Umbilical cord (tissue), 1 donor: ENCODE measurements at regions not wholly inside any gene's neighbourhood (a gene's known extent, or its start where the extent isn't known, plus 50 kb on each side); places are given as distances from the start of the nearest gene placed in this dataset.
A peak's percentile ranks its signal among the peaks of the same experiment; 100 is the strongest.
"Not testable (repeated sequence)": the region's sequence is repeated elsewhere in the genome, so short reads cannot be mapped to it uniquely, and the experiment has no call there.

Experiments
- DNase-seq: peaks from one replicate; pipeline ENCODE4 v3.0.0-alpha.2; 2015; ENCODE audit warnings: low spot score

DNA sequence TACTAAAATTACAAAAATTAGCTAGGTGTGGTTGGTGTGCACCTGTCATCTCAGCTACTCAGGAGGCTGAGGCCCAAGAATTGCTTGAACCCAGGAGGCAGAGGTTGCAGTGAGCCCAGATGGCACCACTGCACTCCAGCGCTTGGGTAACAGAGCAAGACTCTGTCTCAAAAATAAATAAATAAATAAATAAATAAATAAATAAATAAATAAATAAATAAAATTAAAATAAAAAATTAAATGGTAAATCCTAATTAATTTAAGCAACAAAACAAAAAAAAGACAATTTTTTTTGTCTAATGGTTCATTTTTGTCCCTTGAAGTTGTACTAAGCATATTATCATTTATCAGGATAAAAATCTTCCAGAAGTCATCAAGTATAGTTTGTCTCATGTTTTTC lies 521.2 kb upstream of the SOX9 start:
- DNase-seq = not testable (repeated sequence)

DNA sequence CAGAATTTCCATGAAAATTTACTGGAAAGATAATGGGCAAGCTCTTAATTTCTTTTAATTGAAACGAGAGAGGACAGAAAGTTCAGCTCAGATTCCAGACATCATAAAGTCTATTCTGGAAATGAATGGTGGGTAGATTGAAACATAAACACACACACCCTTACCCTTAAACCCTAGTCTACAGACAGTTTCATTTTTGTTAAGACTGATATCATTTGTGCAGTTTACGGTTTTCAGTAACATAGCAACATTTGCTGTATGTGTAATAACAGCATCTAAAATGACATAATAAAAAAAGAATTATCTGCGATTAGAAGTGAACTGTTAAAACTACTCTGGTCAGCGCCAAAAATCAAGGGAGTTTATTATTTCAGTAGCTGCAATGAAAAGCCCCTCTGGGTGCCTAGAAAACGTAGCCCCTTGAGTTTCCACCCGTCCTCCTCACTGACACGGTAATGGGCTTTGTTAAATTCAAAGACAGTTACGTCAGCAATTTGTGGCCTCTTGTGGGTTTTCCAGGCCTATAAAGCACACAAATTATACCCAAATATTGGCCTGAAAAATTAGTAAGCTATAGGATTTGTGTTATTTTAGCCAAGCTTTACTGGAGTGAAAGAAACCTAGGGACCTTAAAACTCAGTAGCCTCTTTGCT lies 520.6 kb upstream of the SOX9 start:
- no peak for DNase-seq

DNA sequence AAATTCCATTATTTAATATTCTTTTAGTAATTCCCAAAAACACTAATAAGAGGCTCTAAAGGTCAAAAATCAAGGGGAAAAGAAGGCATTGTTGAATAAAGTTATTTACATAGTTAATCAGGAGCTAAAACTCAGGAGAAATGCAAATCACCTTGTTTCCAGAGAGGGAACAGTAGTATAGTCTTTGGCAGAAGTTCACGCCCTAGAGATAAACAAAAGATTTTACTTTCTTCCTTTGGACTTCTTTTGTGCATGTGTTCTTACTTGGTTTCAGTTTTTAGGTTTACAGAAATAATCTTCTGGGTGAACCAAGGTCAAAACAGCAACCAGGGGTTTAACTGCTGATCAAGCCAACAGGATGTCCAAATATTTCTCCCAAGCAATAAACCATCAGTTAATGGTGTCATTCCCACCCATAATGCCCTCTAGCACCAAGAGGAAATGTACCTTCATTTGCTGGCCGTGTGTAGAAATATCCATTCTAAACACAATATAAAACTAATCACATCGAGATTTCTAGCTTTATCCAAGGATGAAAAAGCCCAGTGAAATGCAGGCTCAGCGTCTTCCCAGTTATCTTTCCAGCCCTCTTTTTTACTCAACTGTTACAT lies 518.8 kb upstream of the SOX9 start:
- DNase-seq = no peak

DNA sequence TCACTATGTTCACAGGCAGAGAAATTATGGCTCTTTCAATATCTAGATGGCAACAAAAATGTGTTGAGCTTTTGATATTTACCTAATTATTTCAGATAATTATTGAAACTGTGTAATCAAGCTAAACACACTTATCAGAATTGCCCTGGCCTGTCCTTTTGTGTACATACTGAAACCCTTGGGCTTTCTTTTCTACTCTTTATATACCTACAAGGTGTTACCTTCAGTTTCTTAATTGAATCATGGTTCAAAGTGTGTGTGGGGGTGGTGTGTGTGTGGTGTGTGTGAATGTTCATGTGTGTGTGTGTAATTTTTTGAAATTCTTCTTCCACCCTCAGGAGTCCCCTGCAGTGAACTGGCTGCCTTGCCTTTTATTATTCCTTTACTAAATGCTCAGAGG lies 506.8 kb upstream of the SOX9 start:
- DNase-seq = no peak

DNA sequence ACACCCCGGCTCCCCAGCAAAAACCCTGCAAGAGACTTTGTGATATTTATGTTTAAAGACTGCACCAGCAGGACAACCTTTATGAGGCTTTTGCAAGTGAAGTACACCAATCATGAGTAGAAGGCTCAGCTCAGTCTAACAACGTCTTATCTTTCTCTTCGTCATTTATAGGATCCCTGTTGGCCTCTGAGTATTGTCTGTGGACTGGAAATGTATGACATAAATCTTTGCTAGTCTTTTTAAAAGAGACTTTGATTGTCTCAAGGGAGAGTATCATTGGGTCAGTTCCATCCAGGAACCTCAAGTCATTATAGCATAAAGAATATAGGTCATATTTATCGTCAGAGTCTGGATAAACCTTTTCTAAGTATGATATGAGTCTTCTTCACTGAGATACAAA lies 505.0 kb upstream of the SOX9 start:
- no peak for DNase-seq

DNA sequence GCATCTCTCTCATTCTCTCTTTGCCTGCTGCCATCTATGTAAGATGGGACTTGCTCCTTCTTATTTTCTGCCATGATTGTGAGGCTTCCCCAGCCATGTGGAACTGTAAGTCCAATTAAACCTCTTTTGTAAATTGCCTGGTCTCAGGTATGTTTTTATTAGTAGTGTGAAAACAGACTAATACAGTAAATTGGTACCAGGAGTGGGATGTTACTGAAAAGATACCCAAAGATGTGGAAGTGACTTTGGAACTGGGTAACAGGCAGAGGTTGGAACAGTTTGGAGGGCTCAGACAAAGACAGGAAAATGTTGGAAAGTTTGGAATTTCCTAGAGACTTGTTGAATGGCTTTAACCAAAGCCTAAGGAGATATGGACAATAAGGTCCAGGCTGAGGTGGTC lies 503.1 kb upstream of the SOX9 start:
- not testable (repeated sequence) for DNase-seq

DNA sequence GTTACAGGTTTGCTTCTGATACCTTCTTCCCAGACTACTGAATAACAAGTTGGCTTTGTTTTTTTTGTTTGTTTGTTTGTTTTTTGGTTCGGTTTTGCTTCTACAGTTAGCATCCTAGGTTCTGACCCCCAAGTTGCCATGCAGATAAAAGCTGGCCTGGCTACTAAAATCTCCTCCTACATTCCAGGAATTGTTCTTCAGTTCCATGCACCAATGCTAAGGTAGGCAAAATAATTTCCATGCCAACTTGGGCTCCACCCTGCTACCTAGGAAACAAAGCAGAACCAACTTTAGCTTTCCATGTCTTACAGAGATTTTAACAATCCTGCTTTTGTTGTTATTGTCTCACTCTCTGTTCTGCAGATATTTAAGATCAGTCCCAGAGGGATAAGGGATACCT lies 495.5 kb upstream of the SOX9 start:
- no peak for DNase-seq

DNA sequence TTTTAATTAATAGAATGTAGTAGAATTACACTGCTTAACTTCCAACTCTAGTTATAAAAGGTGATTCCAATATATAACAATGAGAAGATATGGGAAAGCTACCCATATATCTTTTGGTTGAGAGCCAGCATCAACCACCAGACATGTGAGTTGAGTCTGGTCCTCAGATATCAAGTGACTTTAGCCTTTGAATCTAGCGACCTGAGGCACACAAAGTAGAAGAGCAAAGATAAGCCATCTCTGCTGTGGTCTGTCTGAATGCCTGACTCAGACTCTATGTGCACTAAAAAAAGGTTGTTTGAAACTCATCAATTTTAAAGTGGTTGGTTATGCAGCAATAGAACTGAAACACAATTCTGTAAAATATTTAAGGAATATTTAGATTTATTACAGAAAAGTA lies 492.5 kb upstream of the SOX9 start:
- no peak for DNase-seq

DNA sequence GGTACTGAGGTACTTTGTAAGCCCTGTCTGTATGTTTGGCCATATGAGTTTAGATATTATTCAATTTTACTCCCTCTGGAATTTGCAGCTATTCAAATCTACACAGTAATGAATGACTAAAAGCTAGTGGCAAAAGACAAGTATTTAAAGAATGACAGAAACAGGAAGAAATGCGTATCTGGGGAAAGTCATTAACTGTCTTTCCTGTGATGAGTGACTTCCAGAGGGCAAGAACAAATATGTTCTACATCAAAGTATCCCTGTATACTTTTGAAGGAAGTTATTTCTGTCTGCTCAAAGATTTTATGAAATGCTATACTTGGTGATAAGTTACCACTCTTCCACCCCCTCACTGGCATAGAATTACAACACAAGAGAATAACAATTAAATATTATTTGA lies 489.3 kb upstream of the SOX9 start:
- DNase-seq = peak; percentile 38

DNA sequence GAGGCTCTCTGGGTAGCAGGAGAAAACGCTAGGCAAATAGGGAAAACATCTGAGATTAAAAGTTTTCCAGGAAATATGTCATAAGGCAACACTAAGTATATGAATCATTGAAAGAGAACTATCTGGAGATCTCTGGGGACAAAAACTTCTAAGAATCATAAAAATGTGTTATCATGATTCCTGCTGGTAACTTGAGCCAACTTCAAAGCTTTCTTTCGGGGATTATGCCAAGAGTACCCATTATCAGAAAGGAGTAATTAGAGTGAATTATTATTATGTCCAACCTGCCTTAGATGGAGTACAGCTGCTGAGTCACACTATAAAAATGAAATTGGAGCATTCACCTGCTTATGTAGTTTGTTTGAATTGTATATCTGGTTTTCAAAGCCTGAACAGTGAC lies 488.5 kb upstream of the SOX9 start:
- DNase-seq = peak; percentile 73

DNA sequence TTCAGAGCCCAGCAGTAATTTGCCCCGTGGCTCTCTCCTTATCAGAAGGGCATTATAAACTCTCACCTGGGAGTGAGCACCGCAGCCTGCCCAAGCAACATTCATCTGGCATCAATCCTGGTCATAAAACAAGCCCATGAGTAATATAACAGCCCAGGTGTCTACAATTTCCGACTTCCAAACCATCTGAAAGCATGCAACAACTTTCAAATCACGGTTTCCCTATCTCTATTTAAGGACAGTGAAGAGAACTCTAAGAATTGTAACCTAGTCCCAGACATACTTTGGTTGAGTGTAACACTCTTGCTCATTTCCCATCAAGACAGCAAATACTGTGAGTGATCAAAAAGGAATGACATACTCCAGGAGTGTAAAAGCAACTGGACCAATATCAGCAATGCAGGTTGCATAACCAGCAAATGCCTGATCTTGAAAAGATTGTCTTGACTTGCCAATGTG lies 487.4 kb upstream of the SOX9 start:
- peak; percentile 30 for DNase-seq

DNA sequence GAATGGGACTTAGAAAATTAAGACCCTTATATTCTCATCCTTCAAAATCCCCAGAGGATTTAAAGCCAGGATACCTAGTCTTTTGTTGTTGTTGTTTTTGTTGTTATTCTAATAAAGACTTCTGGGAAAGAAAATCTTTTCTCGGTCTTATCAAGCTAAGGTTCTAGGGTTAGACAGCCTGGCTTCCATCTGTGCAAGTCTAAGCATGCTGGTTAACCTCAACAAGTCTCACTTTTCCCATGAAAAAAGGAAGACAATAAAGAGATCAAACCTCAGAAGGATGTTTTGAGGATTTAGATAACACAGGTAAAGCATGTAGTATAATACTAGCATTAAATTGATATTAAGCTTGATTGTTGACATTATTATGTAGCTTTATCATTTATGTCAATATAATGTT lies 486.4 kb upstream of the SOX9 start:
- no peak for DNase-seq

DNA sequence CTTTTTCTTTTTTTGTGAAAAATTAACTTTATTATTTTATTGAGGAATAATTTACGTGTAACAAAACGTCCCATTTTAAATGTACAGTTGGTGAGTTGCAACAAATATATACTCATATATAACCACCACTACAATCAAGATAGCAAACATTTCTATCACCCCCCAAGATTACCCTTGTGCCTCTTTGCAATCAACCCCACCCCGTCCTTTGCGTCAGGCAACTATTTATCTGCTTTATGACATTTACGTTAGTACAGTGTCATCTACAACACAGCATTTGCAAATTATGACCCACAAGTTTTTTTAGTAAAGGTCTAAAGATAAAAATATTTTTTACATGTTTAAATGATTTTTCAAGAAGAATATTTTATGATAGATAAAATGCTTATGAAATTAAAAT lies 485.6 kb upstream of the SOX9 start:
- DNase-seq = no peak

DNA sequence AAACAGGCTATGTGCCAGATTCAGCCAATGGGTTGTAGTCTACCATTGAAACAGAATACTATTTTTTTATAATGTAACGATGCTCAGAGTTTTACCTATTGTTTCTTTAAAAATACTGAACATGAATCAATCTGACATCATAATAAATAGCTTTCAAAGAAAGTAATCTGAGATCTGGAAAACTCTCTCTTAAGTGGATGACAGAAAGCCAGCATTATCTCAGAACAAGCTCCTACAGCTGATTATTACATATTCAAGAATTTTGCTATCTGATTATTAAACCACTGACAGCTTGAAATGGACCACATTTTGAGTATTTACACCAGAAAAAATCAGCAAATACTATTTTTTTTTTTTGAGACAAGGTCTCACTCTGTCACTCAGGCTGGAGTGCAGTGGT lies 484.2 kb upstream of the SOX9 start:
- peak; percentile 12 for DNase-seq

DNA sequence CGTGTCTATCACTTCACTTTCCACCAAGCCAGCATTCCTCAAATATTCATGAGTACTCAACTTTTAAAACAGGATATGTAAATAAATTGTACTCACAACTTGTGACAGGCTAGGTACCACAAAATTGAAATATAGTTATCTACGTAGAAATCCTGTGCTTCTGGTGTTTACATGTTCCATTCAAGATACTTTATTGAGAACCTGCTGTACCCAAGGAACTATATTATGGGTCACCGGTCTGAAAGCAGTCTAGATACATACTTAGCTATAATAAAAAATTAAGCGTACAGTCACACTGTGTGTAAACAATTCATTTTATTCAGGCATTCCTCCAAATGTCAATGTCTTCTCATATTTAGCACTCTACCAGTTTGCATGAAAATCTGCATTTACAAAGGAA lies 482.2 kb upstream of the SOX9 start:
- no peak for DNase-seq

DNA sequence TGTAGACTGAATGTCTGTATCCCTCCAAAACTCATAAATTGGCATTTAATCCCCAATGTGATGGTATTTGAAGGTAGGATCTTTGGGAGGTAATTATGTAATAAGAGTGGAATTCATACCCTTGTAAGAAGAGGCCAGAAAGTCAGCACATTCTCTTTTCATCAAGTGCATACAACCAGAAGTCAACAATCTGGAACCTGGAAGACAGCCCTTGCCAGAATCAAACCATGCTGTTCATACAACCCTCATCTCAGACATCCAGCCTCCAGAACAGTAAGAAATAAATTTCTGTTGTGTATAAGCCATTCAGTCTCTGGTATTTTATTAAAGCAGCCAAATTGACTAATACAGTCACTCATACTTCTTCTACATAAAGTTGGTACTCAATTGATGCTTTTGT lies 481.0 kb upstream of the SOX9 start:
- no peak for DNase-seq

DNA sequence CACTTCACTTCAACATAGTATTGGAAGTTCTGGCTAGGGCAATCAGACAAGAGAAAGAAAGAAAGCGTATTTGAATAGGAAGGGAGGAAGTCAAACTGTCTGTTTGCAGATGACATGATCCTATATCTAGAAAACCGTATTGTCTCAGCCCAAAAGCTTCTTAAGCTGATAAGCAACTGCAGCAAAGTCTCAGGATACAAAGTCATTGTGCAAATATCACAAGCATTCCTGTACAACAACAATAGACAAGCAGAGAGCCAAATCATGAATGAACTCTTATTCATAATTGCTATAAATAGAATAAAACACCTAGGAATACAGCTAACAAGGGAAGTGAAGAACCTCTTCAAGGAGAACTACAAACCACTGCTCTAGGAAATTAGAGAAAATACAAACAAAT lies 473.9 kb upstream of the SOX9 start:
- not testable (repeated sequence) for DNase-seq

DNA sequence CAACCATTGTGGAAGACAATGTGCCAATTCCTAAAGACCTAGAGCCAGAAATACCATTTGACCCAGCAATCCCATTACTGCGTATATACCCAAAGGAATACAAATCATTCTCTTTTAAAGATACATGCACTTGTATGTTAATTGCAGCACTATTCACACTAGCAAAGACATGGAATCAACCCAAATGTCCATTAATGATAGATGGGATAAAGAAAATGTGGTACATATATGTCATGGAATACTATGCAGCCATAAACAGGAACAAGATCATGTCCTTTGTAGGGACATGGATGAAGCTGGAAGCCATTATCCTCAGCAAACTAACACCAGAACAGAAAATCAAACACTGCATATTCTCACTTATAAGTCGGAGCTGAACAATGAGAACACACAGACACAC lies 472.5 kb upstream of the SOX9 start:
- not testable (repeated sequence) for DNase-seq

DNA sequence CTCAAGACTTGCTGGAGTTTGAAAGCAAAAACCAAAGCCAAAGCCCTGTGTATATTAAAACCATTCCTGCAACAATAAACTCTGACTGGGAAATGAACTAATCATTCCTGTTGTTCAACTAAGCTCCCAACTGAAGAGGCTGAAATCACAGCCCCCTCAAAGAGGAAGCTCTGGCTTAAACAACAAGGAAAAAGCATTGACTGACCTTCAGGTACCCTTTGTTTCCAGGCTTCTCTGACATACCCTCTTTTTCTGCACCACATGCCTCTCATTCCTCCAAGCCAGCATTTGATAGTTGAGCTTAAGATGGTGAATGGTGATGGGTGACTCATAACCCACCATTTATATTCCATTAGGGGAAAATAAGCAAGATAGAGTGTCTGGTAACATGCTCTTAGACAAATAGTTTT lies 470.9 kb upstream of the SOX9 start:
- no peak for DNase-seq

DNA sequence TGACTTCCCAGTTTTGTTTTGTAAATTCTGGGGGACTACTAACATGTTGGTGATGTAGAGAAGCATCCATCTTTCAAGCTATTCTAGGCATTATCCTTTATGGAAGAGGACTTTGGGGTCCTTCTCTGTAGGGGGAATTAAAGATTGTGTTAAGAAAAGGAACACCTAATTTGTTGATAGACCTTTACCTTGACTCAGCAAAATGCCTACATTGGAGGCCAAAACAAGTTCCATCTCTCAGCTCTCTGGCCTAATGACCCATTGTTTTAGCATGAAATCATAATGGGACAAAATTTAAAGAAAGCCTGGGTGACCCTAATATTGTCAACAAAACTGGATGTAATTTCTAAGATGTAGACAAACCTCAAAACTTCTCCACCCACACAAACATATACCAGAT lies 465.3 kb upstream of the SOX9 start:
- no peak for DNase-seq

DNA sequence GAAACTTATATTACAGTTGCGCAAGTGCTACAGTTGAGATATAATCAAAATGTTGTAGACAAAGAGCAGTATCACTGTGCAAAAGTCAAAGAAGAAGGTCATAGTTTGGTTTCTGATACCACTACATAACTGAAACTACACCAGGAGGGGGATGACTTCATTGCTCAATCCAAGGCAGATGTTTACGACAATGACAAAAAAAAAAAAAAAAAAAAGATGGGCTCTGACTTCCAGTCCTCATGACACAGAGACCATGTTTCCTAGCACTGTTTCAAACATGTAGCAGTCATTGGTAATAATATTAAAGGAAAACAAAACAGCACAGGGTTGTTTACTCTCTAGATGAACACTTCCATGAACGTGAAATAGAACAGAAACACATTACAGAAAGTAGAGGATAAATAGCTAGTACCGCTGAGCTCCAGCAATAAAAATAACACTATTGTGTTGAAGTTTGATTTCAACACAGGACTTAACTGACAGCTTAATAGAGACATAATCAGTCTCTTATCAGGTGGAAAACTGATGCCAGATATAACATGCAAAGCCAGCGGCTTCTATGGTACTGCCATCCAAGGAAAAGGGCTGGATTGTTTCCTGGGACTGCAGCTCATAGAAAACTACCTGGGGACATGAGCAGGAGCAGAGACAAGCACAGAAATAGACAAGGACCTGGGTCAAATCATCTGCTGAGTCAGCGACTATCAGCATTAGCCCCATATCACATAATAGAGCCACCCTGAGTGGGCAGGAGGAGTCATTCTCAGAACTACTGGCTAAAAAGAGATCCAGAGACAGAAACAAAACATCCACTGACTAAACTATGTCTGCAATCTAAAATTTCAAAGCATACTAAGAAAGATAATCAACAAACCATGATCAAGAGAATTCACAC lies 463.6 kb upstream of the SOX9 start:
- peak; percentile 12 for DNase-seq

DNA sequence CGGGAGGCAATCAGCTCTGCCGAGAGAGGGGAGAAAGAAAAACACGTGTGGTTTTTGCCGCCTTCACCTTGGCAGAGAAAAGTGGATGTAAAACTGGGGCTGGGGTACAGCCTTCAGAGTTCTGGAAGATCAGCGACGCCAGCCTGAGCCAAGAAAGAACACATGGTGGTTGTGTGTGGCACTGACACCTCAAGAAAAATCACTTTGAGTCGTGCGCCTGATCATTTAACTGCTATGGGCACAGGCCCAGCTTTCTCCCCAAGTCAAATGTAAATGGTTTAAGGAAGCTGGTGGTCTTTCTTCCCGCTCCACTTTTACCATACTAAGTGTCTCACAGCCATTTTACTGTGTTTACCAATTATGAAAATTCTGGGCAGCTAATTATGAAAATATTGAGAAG lies 461.8 kb upstream of the SOX9 start:
- no peak for DNase-seq

DNA sequence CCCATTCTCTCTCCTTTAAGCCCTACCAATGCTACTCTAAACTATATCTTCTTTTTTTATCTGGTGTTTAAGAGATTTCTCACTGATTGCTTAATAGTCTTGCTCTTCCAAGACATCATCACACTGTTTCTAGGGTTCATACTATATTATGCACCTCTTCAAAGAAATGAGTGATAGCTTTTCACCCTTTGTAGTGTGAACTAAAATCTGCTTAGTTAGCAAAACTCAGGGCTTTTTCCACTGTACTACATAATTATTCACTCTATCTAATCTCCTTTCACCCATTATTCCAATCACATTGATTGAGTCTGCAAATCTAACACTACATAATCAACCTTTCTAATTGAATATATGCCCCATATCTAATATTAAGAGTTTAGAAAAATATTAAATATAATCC lies 456.0 kb upstream of the SOX9 start:
- no peak for DNase-seq
